GM19324 (cell line): ENCODE measurements at regions not wholly inside any gene's neighbourhood (a gene's known extent, or its start where the extent isn't known, plus 50 kb on each side); places are given as distances from the start of the nearest gene placed in this dataset.
"Not testable (repeated sequence)": the region's sequence is repeated elsewhere in the genome, so short reads cannot be mapped to it uniquely, and the experiment has no call there.

ENCODE experiments used
- ATAC-seq: cut with Tn5 transposase; IDR thresholded peaks from one replicate; pipeline ENCODE4 v1.9.1; 2021; ENCODE audit warnings: mild to moderate bottlenecking, moderate library complexity; ENCODE audit not compliant: unreplicated experiment, low FRiP score

GRCh38 chr4:147139455-147140198 lies 194.0 kb upstream of the TTC29 start:
- peak; percentile 62 for ATAC-seq

- no peak for ATAC-seq
Observed at GRCh38 chr4:147151763-147152162, 206.1 kb upstream of the TTC29 start.

GRCh38 chr4:147157860-147158701 lies 212.4 kb upstream of the TTC29 start:
- ATAC-seq, result no peak

GRCh38 chr4:147160908-147161513 lies 215.3 kb upstream of the TTC29 start:
- peak; percentile 79 for ATAC-seq

GRCh38 chr4:147163311-147163710 lies 217.6 kb upstream of the TTC29 start:
- no peak for ATAC-seq

- ATAC-seq, result not testable (repeated sequence)
Observed at GRCh38 chr4:147168200-147168599, 222.5 kb upstream of the TTC29 start.

- ATAC-seq, result no peak
Observed at GRCh38 chr4:147173322-147173721, 227.7 kb upstream of the TTC29 start.

- no peak for ATAC-seq
Observed at GRCh38 chr4:147173797-147174432, 228.3 kb upstream of the TTC29 start.

GRCh38 chr4:147174591-147174990 lies 228.9 kb upstream of the TTC29 start:
- ATAC-seq, result no peak

- ATAC-seq, result no peak
Observed at GRCh38 chr4:147175460-147176025, 229.9 kb upstream of the TTC29 start.

- no peak for ATAC-seq
Observed at GRCh38 chr4:147182041-147182440, 236.4 kb upstream of the TTC29 start.

GRCh38 chr4:147192679-147193078 lies 247.0 kb upstream of the TTC29 start:
- no peak for ATAC-seq

- no peak for ATAC-seq
Observed at GRCh38 chr4:147194114-147194513, 248.4 kb upstream of the TTC29 start.

- ATAC-seq, result no peak
Observed at GRCh38 chr4:147194604-147195003, 248.9 kb upstream of the TTC29 start.

- no peak for ATAC-seq
Observed at GRCh38 chr4:147195386-147195785, 249.7 kb upstream of the TTC29 start.

GRCh38 chr4:147198411-147199051 lies 252.9 kb upstream of the TTC29 start:
- no peak for ATAC-seq

- no peak for ATAC-seq
Observed at GRCh38 chr4:147201016-147201415, 255.4 kb upstream of the TTC29 start.

- no peak for ATAC-seq
Observed at GRCh38 chr4:147206807-147207206, 261.1 kb upstream of the TTC29 start.

- ATAC-seq, result no peak
Observed at GRCh38 chr4:147207911-147208310, 262.2 kb upstream of the TTC29 start.

GRCh38 chr4:147217655-147218054 lies 263.2 kb upstream of the EDNRA start:
- ATAC-seq, result no peak
